ENCODE measurements at regions not wholly inside any gene's neighbourhood (a gene's known extent, or its start where the extent isn't known, plus 50 kb on each side); places are given as distances from the start of the nearest gene placed in this dataset.
A peak's percentile ranks its signal among the peaks of the same experiment; 100 is the strongest.
"Not testable (repeated sequence)": the region's sequence is repeated elsewhere in the genome, so short reads cannot be mapped to it uniquely, and the experiment has no call there.

DNA sequence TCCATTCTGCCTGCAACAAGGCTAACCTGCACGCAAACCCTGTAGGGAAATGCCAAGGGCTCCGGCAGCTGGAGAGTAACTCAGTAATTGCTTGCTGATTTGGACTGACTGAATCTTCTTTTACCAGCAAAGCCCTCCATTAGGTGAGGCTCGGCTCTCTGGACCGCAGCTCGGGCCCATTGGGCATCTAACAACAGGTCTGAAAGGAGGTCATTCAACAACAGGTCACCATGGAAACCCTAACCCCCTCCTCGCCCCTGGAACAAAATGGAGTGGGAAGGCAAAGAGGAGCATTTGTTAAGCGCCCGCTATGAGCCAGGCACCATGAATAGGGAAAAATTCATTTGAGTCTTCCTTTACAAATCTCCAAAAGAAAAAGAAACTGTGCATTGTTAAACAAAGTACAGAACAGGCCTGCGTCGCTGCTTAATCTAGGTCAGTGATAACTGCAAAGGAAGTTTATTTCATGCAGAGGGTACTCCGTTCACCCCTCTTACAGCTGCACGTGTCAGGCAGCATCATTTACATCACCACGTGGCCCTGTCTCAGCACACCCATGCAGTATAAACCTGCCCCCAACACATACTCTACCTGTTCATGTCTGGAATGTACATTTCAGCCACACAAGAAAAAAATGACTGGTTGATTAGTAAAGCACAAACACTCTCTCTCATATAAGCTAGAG lies 248.8 kb upstream of the NEBL start:
- DNase-seq (ENCODE audit: low read depth, low spot score) = no peak

DNA sequence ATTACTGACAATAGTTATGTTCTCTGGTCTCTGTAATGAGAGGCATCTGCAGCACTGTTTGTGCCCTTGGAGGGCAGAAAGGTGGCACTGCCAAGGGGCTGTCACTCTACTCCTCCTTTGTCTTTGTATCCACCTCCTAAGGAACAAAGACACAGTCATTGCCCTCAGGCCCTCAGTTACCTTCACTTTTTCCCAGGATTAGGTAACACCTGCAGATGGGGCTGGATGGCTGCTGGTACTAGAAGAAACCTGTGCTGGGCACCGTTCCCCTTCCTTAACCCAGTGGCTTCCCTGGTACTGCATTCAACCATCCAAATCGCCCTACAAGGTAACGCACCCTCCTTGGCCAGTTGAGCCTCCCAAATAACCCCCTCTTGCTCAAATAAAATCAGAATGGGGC lies 246.9 kb upstream of the NEBL start:
- DNase-seq (ENCODE audit: low read depth, low spot score) = no peak

GRCh38 chr10:21141946-21142492 lies 244.9 kb upstream of the NEBL start:
- DNase-seq (ENCODE audit: low read depth, low spot score) = no peak

GRCh38 chr10:21138769-21139340 lies 241.7 kb upstream of the NEBL start:
- no peak for DNase-seq (ENCODE audit: low read depth, low spot score)

DNA sequence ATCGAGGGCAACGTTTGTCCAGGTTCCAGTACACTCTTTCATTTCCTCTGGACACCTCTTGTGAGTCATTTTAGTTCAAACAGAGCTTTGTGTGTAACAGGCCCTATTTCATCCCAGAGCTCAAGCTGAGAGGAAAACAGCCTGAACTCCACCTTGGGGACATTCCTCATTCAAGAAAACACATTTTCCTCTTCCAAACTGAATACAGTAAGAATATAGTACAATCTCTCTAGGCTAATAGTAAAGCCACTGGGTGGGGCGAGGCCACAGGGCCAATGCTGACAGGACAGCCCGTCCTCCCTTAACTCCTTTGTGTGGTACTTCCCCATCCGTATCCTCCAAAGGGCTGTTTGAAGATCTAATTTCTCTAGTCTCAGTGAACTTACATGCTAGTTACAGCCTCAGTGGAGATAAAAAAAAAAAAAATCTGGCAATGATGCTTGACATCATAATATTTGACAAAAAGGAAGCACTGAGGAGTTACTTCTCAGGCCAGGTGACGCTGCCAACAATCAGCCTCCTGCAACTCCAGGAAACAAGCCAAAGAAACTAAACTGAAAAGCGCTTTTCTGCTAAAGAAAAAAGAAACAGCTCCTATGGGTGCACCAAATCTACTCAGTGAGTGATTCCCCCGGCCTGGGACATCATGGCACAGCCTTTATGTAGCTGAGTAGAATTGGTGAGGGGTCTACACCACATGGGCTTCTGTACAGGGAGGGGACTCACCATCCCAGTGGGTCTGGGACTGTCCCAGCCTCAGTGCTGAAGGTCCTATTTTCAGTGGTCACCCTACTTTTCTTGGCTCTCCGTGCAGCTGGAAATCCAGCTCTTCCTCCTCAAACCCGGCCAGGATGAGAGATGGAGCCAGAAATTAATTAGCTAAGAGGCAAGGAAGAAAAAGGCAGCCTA lies 238.2 kb upstream of the NEBL start:
- DNase-seq (ENCODE audit: low read depth, low spot score) = peak; percentile 72

DNA sequence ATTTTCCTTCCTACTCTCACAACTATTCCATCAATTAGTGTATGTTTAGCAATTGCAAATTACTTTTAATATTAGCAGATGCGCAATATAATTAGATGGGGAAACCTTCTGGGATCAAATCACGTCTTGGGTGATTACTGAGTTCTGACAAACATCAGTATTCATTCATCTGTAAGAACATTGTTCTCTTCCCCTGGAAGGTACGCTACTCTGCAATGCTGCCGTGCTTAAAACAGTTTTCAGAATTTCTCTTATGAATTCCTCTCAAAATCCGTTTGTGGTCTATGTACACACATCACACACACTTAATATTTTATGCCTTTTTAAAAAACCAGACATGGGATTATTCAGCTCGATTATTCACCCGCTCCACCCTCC lies 237.5 kb upstream of the NEBL start:
- no peak for DNase-seq (ENCODE audit: low read depth, low spot score)

DNA sequence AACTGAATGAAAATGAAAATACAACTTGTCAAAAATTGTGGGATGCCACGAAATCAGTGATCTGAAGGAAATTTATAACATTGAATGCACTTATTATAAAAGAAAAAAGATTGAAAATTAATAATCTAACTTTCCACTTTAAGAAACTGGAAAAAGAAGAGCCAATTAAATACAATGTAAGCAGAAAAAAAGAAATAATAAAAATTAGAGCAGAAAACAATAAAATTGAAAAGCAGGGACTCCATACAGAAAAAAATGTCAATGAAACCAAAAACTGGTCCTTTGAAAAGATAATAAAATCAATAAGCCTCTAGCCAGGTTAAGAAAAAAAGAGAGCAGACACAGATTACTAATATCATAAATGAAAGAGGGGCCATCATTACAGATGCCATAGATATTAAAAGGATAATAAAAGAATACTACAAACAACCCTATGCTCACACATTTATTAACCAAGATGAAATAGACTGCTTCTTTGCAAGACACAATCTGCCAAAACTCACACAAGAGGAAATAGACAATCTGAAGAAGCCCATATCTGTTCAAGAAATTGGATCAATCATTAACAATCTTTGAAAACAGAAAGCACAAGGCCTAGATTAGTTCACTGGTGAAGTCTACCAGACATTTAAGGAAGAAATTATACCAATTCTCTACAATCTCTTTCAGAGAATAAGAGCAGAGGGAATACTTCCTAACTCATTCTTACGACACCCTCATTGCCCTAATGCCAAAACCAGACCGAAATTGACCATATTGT lies 233.8 kb upstream of the NEBL start:
- DNase-seq (ENCODE audit: low read depth, low spot score) = no peak

DNA sequence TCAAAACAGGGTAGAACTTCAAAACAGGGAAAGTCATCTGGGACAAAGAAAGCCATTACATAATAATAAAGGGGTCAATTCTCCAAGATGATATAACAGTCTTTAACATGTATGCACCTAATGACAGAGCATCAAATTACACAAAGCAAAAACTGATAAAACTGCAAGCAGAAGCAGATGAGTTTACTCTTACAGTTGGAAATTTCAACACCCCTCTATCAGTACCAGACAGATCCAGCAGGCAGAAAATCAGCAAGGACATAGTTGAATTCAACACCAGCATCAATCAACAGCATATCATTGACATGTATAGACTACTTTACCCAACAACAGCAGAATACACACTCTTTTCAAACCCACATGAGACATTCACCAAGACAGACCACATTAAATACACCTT lies 233.0 kb upstream of the NEBL start:
- DNase-seq (ENCODE audit: low read depth, low spot score) = no peak

DNA sequence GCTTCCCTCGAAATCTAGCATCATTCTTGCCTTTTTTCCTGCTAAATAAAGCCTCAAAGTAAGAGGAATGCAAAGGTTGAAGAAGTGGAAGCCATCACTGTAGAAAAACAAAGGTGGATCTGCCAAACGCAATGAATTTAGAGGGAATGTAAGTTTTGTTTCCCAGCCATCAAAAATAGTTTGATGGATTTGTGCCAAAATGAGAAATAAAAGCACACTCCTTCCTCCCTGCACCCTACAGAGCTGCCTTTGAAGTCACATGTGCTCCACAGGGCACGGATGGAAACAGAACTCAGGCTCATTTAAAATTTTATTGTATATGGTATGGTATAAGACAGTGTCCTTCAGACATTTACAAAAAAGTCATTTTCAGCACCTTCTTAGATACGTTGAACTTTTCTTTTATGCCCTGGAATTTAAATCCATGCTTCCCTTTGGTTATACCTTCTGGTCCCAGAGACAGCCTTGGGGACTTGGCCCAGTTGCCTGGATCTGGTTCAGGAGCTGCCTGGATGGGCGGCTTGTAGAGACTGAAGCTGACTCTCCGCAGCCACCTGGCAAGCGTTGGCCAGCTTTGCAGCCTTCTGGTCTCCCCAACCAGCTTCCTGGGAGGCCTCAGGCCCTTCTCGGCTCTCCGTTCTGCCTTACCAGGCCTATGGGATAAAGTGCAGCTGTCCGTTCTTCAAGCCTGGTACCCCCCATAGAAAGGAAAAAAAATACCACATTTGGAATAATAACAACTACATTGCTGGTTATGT lies 228.5 kb upstream of the NEBL start:
- peak; percentile 32 for DNase-seq (ENCODE audit: low read depth, low spot score)

DNA sequence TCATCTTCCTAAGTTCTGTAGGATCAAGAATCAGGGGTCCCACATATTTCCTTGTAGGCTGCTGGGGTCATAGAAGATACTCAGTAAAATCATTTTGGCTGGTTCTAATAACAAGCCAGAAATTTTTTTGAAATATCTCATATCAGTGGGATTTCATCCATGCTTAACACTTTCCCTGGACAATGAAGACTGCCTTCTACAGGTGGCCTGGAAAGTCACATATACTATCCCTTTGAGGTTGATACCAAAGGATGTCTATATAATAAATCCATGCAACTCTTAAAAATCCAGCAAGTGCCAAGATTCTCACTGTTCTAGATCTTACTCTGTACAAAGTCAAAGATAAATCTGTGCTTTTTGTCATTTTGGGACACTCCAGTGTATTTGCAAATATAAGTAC lies 225.8 kb upstream of the NEBL start:
- DNase-seq (ENCODE audit: low read depth, low spot score) = no peak

DNA sequence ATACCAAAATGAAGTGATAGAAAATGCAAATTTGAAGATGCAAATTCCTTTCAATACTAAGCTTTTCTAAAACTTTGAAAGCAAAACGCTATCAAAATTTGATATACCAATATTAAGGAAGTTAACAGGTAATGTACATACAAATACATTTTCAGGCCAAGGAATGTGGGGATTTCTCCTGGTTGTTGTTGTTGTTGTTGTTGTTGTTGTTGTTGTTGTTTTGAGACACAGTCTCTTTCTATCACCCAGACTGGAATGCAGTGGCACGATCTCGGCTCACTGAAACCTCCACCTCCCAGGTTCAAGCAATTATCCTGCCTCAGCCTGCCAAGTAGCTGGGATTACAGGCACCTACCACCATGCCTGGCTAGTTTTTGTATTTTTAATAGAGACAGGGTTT lies 224.7 kb upstream of the NEBL start:
- not testable (repeated sequence) for DNase-seq (ENCODE audit: low read depth, low spot score)

DNA sequence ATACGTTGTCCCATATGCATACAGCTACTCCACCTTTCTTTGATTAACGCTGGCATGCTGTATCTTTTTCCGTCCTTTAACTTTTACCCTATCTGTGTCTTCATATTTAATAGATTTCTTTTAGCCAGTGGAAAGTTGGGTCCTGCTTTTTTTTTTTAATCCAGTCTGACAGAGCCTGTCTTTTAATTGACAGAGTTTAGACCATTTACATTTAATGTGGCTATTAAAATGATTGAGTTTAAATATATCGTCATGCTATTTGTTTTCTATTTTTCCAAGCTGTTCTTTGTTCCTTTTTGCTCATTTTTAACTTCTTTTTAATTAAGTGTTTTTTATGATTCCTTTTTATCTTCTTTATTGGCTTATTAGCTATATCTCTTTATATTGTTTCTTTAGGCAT lies 217.6 kb upstream of the NEBL start:
- DNase-seq (ENCODE audit: low read depth, low spot score) = no peak

- DNase-seq (ENCODE audit: low read depth, low spot score) = no peak
These were observed 213.2 kb upstream of the NEBL start for GRCh38 chr10:21110358-21110757.

DNA sequence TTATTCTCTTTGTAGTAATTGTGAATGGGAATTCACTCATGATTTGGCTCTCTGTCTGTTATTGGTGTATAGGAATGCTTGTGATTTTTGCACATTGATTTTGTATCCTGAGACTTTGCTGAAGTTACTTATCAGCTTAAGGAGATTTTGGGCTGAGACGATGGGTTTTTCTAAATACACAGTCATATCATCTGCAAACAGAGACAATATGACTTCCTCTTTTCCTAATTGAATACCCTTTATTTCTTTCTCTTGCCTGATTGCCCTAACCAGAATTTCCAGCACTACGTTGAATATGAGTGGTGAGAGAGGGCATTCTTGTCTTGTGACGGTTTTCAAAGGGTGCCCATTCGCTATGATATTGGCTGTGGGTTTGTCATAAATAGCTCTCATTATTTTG lies 209.8 kb upstream of the NEBL start:
- DNase-seq (ENCODE audit: low read depth, low spot score) = not testable (repeated sequence)

- DNase-seq (ENCODE audit: low read depth, low spot score) = not testable (repeated sequence)
These were observed 208.2 kb upstream of the NEBL start for GRCh38 chr10:21105331-21105730.

GRCh38 chr10:21100871-21101514 lies 203.9 kb upstream of the NEBL start:
- DNase-seq (ENCODE audit: low read depth, low spot score) = peak; percentile 75

DNA sequence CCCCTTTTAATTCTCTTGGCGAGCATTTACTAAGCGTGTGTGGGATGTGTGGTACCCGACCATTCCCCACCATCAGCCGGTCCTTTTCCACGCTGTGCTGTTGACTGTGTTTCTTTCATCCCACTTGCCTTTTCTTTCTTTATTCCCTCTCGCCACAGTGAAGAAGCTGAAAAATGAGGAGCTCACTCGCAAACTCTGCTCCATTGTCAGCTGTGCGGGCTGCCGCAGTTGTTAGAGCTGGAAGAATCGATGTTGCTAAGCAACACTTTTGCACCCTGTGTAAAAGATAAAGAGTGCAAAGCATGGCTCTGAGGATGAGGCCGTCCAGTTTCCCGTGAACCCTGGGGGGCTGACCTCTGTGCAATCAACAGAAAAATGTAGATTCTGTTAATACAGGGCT lies 203.1 kb upstream of the NEBL start:
- DNase-seq (ENCODE audit: low read depth, low spot score) = peak; percentile 46

DNA sequence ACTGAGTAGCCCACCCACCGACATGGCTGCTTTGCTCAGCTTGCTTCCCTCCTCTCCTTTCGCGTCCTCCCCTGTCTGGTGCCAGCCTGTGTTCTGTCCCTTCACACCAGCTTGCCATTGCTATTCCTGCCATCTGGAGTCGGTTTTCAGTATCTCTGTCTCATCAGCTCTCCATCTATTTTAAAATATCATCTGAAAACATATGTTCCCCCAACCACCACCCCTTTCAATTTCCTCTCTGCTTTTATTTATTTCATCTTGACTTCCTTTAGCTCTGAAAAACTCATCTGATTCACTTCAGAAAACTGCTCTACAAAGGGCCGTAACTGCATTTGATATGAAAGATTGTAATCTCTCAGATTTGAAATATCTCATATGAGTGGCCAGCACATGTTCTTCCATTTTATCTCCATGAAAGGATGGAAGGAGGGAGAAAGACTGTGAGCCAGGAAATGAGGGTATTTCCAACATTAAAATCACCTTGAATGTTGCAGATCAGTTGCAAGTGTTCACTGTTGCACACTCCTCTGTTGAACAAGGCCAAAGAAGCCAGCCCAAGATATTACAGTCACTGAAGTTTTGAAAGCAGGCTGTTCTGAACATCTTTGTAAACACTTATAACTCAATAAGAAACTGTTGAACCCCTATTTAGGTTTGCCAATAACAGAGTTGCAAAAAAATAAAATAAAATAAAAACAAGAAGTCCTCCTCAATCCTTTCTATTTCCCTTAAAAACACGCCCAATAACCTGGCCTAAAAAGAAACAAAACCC lies 202.4 kb upstream of the NEBL start:
- DNase-seq (ENCODE audit: low read depth, low spot score) = no peak

DNA sequence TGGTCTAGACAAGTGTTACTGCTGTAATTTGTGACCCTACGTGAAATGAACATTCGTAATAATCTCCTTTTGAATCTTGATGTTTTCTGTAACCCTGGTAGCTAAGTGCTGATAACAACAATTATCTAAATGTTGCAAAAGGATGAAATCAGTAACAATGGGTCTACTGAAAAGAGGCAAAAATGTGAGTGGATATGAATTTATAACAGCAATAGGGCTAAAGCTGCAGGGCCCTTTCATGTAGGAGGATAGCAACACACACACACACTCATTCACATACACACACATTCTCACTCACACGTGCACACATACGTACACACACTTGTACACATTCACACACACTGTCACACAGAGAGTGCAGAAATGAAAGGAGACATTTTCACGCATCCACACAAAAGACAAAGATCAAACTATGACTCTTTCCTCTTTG lies 200.8 kb upstream of the NEBL start:
- no peak for DNase-seq (ENCODE audit: low read depth, low spot score)
